Muscle layer of duodenum (tissue), 2 donors: ENCODE measurements at regions not wholly inside any gene's neighbourhood (a gene's known extent, or its start where the extent isn't known, plus 50 kb on each side); places are given as distances from the start of the nearest gene placed in this dataset.
"Not testable (repeated sequence)": the region's sequence is repeated elsewhere in the genome, so short reads cannot be mapped to it uniquely, and the experiment has no call there.

Experiments used
- H3K27ac ChIP-seq: one replicate; pipeline ENCODE4 v1.7.0; 2013; ENCODE audit warnings: mild to moderate bottlenecking, low read length
- H3K27me3 ChIP-seq: one replicate; pipeline ENCODE4 v1.7.0; 2013; ENCODE audit warnings: low read depth, mild to moderate bottlenecking, control low read depth, low read length
- H3K36me3 ChIP-seq, 2 donors: one replicate each; pipeline ENCODE4 v1.7.0; 2013; ENCODE audit warnings: low read length in 2 of 2, control low read depth in 1 of 2, mild to moderate bottlenecking in 1 of 2; ENCODE audit not compliant: insufficient read depth in 2 of 2, control insufficient read depth in 1 of 2
- H3K4me1 ChIP-seq, 2 donors: one replicate each; pipeline ENCODE4 v1.7.0; 2013; ENCODE audit warnings: low read length in 2 of 2, mild to moderate bottlenecking in 2 of 2, control low read depth in 1 of 2, moderate library complexity in 1 of 2; ENCODE audit not compliant: insufficient read depth in 2 of 2, control insufficient read depth in 1 of 2
- H3K4me3 ChIP-seq, 2 donors: one replicate each; pipeline ENCODE4 v1.7.0; 2013; ENCODE audit warnings: low read length in 2 of 2, low read depth in 1 of 2, mild to moderate bottlenecking in 1 of 2
- H3K9me3 ChIP-seq, 2 donors: one replicate each; pipeline ENCODE4 v1.7.0; 2013; ENCODE audit warnings: low read length in 2 of 2, control low read depth in 1 of 2, mild to moderate bottlenecking in 1 of 2; ENCODE audit not compliant: control insufficient read depth in 1 of 2
- donor health status: healthy.

- Histone ChIP-seq H3K9me3 (no peaks in the 10 kb centered on the region), H3K27me3 (no peaks in the 10 kb centered on the region), H3K27ac (no peak overlapping the region), H3K4me3 (no peak overlapping the region), H3K36me3 (no peaks in the 10 kb centered on the region), H3K4me1 (no peaks in the 10 kb centered on the region)
Measured at GRCh38 chr6:8803181-8803760, 367.9 kb upstream of the SLC35B3 start.

DNA sequence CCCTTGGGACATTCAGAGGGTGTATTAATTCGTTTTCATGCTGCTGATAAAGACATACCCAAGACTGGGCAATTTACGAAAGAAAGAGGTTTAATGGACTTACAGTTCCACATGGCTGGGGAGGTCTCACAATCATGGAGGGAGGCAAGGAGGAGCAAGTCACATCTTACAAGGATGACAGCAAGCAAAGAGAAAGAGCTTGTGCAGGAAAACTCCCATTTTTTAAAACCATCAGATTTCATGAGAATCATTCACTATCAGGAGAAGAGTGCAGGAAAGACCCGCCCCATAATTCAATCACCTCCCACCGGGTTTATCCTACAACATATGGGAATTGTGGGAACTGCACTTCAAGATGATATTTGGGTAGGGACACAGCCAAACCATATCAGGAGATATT is 367.1 kb upstream of the SLC35B3 start:
- not testable (repeated sequence) for H3K9me3 ChIP-seq, H3K4me3 ChIP-seq, H3K36me3 ChIP-seq, H3K27me3 ChIP-seq, H3K4me1 ChIP-seq, H3K27ac ChIP-seq

GRCh38 chr6:8794420-8794819 is 359.1 kb upstream of the SLC35B3 start:
- Histone ChIP-seq H3K4me3 (no peak overlapping the region), H3K27ac (no peak overlapping the region), H3K4me1 (no peaks in the 10 kb centered on the region), H3K9me3 (no peaks in the 10 kb centered on the region), H3K36me3 (no peaks in the 10 kb centered on the region), H3K27me3 (no peaks in the 10 kb centered on the region)

GRCh38 chr6:8789878-8790277 is 354.5 kb upstream of the SLC35B3 start:
- Histone ChIP-seq H3K4me3 (no peak overlapping the region), H3K36me3 (no peaks in the 10 kb centered on the region), H3K27ac (no peak overlapping the region), H3K27me3 (no peaks in the 10 kb centered on the region), H3K9me3 (no peaks in the 10 kb centered on the region), H3K4me1 (no peaks in the 10 kb centered on the region)

DNA sequence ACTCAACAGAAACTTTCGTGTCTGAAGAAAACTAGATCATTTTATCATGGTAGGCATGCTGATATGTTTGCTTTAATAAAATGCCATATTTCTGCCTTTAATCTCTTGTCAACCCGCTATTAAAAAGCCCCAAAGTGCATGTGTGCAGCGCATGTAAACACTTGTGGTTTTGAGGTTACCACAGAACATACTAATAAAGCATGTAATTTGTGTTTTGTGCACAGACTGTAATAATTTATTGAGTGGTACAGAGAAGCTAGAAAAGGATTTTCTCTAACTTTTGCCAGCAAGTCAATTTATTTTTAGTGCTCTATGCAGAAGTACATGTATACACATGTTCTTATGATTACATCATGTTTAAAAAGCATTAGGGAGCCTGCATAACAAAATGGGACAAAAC is 349.9 kb upstream of the SLC35B3 start:
- no peak overlapping the region for H3K27ac ChIP-seq
- H3K27me3 ChIP-seq, result no peaks in the 10 kb centered on the region
- H3K36me3 ChIP-seq, result no peaks in the 10 kb centered on the region

DNA sequence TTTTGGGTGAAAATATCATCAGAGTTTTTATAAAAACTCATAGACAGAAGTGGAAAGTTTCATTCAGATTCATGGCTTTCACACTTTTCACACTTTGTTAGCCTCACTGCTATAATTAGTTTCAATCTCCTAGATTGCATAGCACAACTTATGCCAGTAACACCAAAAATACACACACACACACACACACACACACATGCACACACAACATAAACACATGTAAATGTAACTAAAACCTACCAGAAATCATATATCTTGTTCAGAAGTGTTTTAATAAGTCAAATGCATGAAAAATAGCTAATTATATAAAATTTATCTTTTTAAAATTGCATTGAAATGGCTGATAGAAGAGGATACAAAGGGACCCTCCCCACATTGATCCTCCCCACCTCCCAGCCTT is 347.8 kb upstream of the SLC35B3 start:
- Histone ChIP-seq H3K27ac (no peak overlapping the region), H3K4me1 (no peaks in the 10 kb centered on the region), H3K9me3 (no peaks in the 10 kb centered on the region)

More for the DNA sequence above, 349.9 kb upstream of the SLC35B3 start:
- H3K9me3 ChIP-seq, result no peaks in the 10 kb centered on the region
- no peak overlapping the region for H3K4me3 ChIP-seq
- no peaks in the 10 kb centered on the region for H3K4me1 ChIP-seq

DNA sequence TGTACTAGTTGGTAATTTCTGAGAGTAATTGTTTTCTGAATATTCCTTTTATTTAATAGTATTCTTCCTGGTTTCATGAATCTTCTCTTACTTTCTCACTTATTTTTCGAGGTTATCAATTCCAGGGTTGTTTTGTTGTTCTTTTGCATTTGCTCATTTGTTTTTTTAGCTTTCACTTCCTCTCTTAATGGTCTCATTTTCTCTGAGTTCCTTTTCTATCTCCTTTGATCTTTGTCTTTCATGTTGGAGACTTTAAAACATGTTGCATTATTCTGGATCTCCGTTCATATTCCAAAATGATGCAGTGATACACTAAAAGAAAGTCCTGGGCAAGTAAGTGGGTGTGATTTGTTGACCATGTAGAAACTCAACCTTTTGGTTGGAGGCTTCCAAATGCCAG is 345.3 kb upstream of the SLC35B3 start:
- no peaks in the 10 kb centered on the region for H3K4me1 ChIP-seq
- H3K4me3 ChIP-seq, result no peak overlapping the region
- peaks cover 0 to 2% of the 10 kb centered on the region in 2 donors for H3K9me3 ChIP-seq
- no peaks in the 10 kb centered on the region for H3K36me3 ChIP-seq
- no peak overlapping the region for H3K27ac ChIP-seq
- H3K27me3 ChIP-seq, result no peaks in the 10 kb centered on the region

More for the DNA sequence above, 347.8 kb upstream of the SLC35B3 start:
- Histone ChIP-seq H3K27me3 (no peaks in the 10 kb centered on the region), H3K4me3 (no peak overlapping the region), H3K36me3 (no peaks in the 10 kb centered on the region)

- Histone ChIP-seq H3K27me3 (no peaks in the 10 kb centered on the region), H3K27ac (no peak overlapping the region), H3K4me3 (no peak overlapping the region), H3K9me3 (no peaks in the 10 kb centered on the region), H3K36me3 (no peaks in the 10 kb centered on the region), H3K4me1 (no peaks in the 10 kb centered on the region)
Measured at GRCh38 chr6:8764733-8765132, 329.4 kb upstream of the SLC35B3 start.

- H3K27ac ChIP-seq, result no peak overlapping the region
- H3K4me1 ChIP-seq, result no peaks in the 10 kb centered on the region
- no peaks in the 10 kb centered on the region for H3K9me3 ChIP-seq
- no peak overlapping the region for H3K4me3 ChIP-seq
- no peaks in the 10 kb centered on the region for H3K36me3 ChIP-seq
- H3K27me3 ChIP-seq, result no peaks in the 10 kb centered on the region
Measured at GRCh38 chr6:8760951-8761350, 325.6 kb upstream of the SLC35B3 start.

GRCh38 chr6:8758412-8758811 is 323.1 kb upstream of the SLC35B3 start:
- H3K4me1 ChIP-seq, result no peaks in the 10 kb centered on the region

GRCh38 chr6:8750627-8751026 is 315.3 kb upstream of the SLC35B3 start:
- H3K27ac ChIP-seq, result no peak overlapping the region
- H3K27me3 ChIP-seq, result no peaks in the 10 kb centered on the region
- H3K9me3 ChIP-seq, result no peaks in the 10 kb centered on the region
- no peaks in the 10 kb centered on the region for H3K4me1 ChIP-seq
- H3K36me3 ChIP-seq, result no peaks in the 10 kb centered on the region
- H3K4me3 ChIP-seq, result no peak overlapping the region

More at GRCh38 chr6:8758412-8758811, 323.1 kb upstream of the SLC35B3 start:
- Histone ChIP-seq H3K9me3 (no peaks in the 10 kb centered on the region), H3K27me3 (no peaks in the 10 kb centered on the region), H3K4me3 (no peak overlapping the region), H3K27ac (no peak overlapping the region), H3K36me3 (no peaks in the 10 kb centered on the region)

GRCh38 chr6:8749465-8749864 is 314.1 kb upstream of the SLC35B3 start:
- no peaks in the 10 kb centered on the region for H3K36me3 ChIP-seq
- H3K4me1 ChIP-seq, result no peaks in the 10 kb centered on the region
- no peak overlapping the region for H3K4me3 ChIP-seq
- no peaks in the 10 kb centered on the region for H3K27me3 ChIP-seq
- no peaks in the 10 kb centered on the region for H3K9me3 ChIP-seq
- no peak overlapping the region for H3K27ac ChIP-seq
